Activated T-helper 2 cell treated with anti-CD3 and anti-CD28 coated beads, Interferon-gamma antibody, Interleukin-2, Interleukin-4, amounts not matched to agents 10 μg/mL and 5 μg/mL and 100 μg/mL, durations not matched to agents 14 hours and 24 hours and 36 hours (primary cell): ENCODE measurements at regions not wholly inside any gene's neighbourhood (a gene's known extent, or its start where the extent isn't known, plus 50 kb on each side); places are given as distances from the start of the nearest gene placed in this dataset.
"Not testable (repeated sequence)": the region's sequence is repeated elsewhere in the genome, so short reads cannot be mapped to it uniquely, and the experiment has no call there.

Experiments
- DNase-seq: peaks from one replicate; pipeline ENCODE4 v3.0.0; 2021; ENCODE audit warnings: low spot score
- H3K27ac Mint-ChIP-seq: one replicate; pipeline ENCODE4 v1.8.0; 2021; ENCODE audit warnings: mixed read lengths
- H3K27me3 Mint-ChIP-seq: one replicate; pipeline ENCODE4 v1.8.0; 2021; ENCODE audit warnings: low read depth, mixed read lengths
- H3K36me3 Mint-ChIP-seq: one replicate; pipeline ENCODE4 v1.8.0; 2021; ENCODE audit warnings: low read depth, mixed read lengths
- H3K4me1 Mint-ChIP-seq: one replicate; pipeline ENCODE4 v1.8.0; 2021; ENCODE audit warnings: low read depth, mixed read lengths
- H3K4me3 Mint-ChIP-seq: one replicate; pipeline ENCODE4 v1.8.0; 2021; ENCODE audit warnings: low read depth, mild to moderate bottlenecking, moderate library complexity, mixed read lengths
- H3K9me3 Mint-ChIP-seq: one replicate; pipeline ENCODE4 v1.8.0; 2021; ENCODE audit warnings: mixed read lengths
- intact Hi-C: fragments of 100-400 bp; cut with micrococcal nuclease; formaldehyde crosslinking; loops from one replicate; pipeline ENCODE4 v1.15.1; 2023

GRCh38 chr11:116690611-116691010, 82.2 kb downstream of the BUD13 start:
- DNase-seq = no peak
- no peaks in the 10 kb centered on the region for H3K4me1 Mint-ChIP-seq
- intact Hi-C loops = loop anchor here (10.0 kb wide), 1 partner anchor 176 kb away; no protein-coding TSS in a partner anchor
- no peak overlapping the region for H3K4me3 Mint-ChIP-seq
- no peak overlapping the region for H3K27ac Mint-ChIP-seq
- H3K27me3 Mint-ChIP-seq = peaks cover 1% of the 10 kb centered on the region
- H3K36me3 Mint-ChIP-seq = no peaks in the 10 kb centered on the region
- H3K9me3 Mint-ChIP-seq = no peaks in the 10 kb centered on the region

- intact Hi-C loops = loop anchor here (10.0 kb wide), 1 partner anchor 175 kb away; no protein-coding TSS in a partner anchor
- no peaks in the 10 kb centered on the region for H3K36me3 Mint-ChIP-seq
- no peak for DNase-seq
- H3K27me3 Mint-ChIP-seq = peaks cover 2% of the 10 kb centered on the region
- H3K4me3 Mint-ChIP-seq = no peak overlapping the region
- no peaks in the 10 kb centered on the region for H3K9me3 Mint-ChIP-seq
- no peaks in the 10 kb centered on the region for H3K4me1 Mint-ChIP-seq
- H3K27ac Mint-ChIP-seq = no peak overlapping the region
These were observed 83.2 kb downstream of the BUD13 start for GRCh38 chr11:116689413-116690127.

GRCh38 chr11:116688202-116688540, 84.6 kb downstream of the BUD13 start:
- no peak overlapping the region for H3K4me3 Mint-ChIP-seq
- H3K36me3 Mint-ChIP-seq = no peaks in the 10 kb centered on the region
- no peaks in the 10 kb centered on the region for H3K9me3 Mint-ChIP-seq
- intact Hi-C loops = no loop called here
- H3K4me1 Mint-ChIP-seq = no peaks in the 10 kb centered on the region
- DNase-seq = no peak
- no peak overlapping the region for H3K27ac Mint-ChIP-seq
- peaks cover 6% of the 10 kb centered on the region for H3K27me3 Mint-ChIP-seq

GRCh38 chr11:116687458-116688201, 85.2 kb downstream of the BUD13 start:
- Mint-ChIP-seq H3K27me3 (peaks cover 7% of the 10 kb centered on the region), H3K9me3 (no peaks in the 10 kb centered on the region), H3K4me1 (no peaks in the 10 kb centered on the region), H3K27ac (no peak overlapping the region), H3K4me3 (no peak overlapping the region), H3K36me3 (no peaks in the 10 kb centered on the region)
- no peak for DNase-seq
- intact Hi-C loops = no loop called here

GRCh38 chr11:116686866-116687265, 85.9 kb downstream of the BUD13 start:
- peaks cover 7% of the 10 kb centered on the region for H3K27me3 Mint-ChIP-seq
- H3K4me3 Mint-ChIP-seq = no peak overlapping the region
- no peak for DNase-seq
- H3K4me1 Mint-ChIP-seq = no peaks in the 10 kb centered on the region
- no peak overlapping the region for H3K27ac Mint-ChIP-seq
- intact Hi-C loops = no loop called here
- no peaks in the 10 kb centered on the region for H3K36me3 Mint-ChIP-seq
- H3K9me3 Mint-ChIP-seq = no peaks in the 10 kb centered on the region

GRCh38 chr11:116683982-116684381, 88.8 kb downstream of the BUD13 start:
- Mint-ChIP-seq H3K27ac (no peak overlapping the region), H3K27me3 (peaks cover 17% of the 10 kb centered on the region), H3K9me3 (no peaks in the 10 kb centered on the region), H3K4me3 (no peak overlapping the region), H3K36me3 (no peaks in the 10 kb centered on the region), H3K4me1 (no peaks in the 10 kb centered on the region)
- no peak for DNase-seq
- intact Hi-C loops = no loop called here

- DNase-seq = no peak
- no peak overlapping the region for H3K4me3 Mint-ChIP-seq
- H3K36me3 Mint-ChIP-seq = no peaks in the 10 kb centered on the region
- no peaks in the 10 kb centered on the region for H3K9me3 Mint-ChIP-seq
- H3K4me1 Mint-ChIP-seq = no peaks in the 10 kb centered on the region
- intact Hi-C loops = no loop called here
- no peak overlapping the region for H3K27ac Mint-ChIP-seq
- peaks cover 15% of the 10 kb centered on the region for H3K27me3 Mint-ChIP-seq
These were observed 92.2 kb downstream of the BUD13 start for GRCh38 chr11:116680349-116681125.

GRCh38 chr11:116678887-116679286, 93.9 kb downstream of the BUD13 start:
- H3K4me1 Mint-ChIP-seq = no peaks in the 10 kb centered on the region
- peaks cover 18% of the 10 kb centered on the region for H3K27me3 Mint-ChIP-seq
- no peaks in the 10 kb centered on the region for H3K9me3 Mint-ChIP-seq
- H3K36me3 Mint-ChIP-seq = no peaks in the 10 kb centered on the region
- no peak for DNase-seq
- H3K4me3 Mint-ChIP-seq = no peak overlapping the region
- intact Hi-C loops = no loop called here
- H3K27ac Mint-ChIP-seq = no peak overlapping the region

GRCh38 chr11:116667318-116667717, 105.5 kb downstream of the BUD13 start:
- intact Hi-C loops, DNase-seq, H3K27ac Mint-ChIP-seq, H3K27me3 Mint-ChIP-seq, H3K36me3 Mint-ChIP-seq, H3K4me3 Mint-ChIP-seq, H3K4me1 Mint-ChIP-seq: not testable (repeated sequence)
- H3K9me3 Mint-ChIP-seq = peaks cover 19% of the 10 kb centered on the region

- H3K4me1 Mint-ChIP-seq, intact Hi-C loops, H3K36me3 Mint-ChIP-seq, H3K27me3 Mint-ChIP-seq, DNase-seq, H3K4me3 Mint-ChIP-seq, H3K27ac Mint-ChIP-seq: not testable (repeated sequence)
- peaks cover 19% of the 10 kb centered on the region for H3K9me3 Mint-ChIP-seq
These were observed 106.0 kb downstream of the BUD13 start for GRCh38 chr11:116666673-116667249.

GRCh38 chr11:116665523-116665922, 107.3 kb downstream of the BUD13 start:
- H3K4me3 Mint-ChIP-seq = no peak overlapping the region
- no peak overlapping the region for H3K27ac Mint-ChIP-seq
- no peaks in the 10 kb centered on the region for H3K4me1 Mint-ChIP-seq
- peaks cover 19% of the 10 kb centered on the region for H3K9me3 Mint-ChIP-seq
- H3K36me3 Mint-ChIP-seq = no peaks in the 10 kb centered on the region
- intact Hi-C loops = no loop called here
- peaks cover 4% of the 10 kb centered on the region for H3K27me3 Mint-ChIP-seq
- DNase-seq = no peak

- intact Hi-C loops = no loop called here
- no peaks in the 10 kb centered on the region for H3K4me1 Mint-ChIP-seq
- DNase-seq = no peak
- peaks cover 16% of the 10 kb centered on the region for H3K9me3 Mint-ChIP-seq
- H3K27me3 Mint-ChIP-seq = peaks cover 4% of the 10 kb centered on the region
- no peaks in the 10 kb centered on the region for H3K36me3 Mint-ChIP-seq
- H3K27ac Mint-ChIP-seq = no peak overlapping the region
- H3K4me3 Mint-ChIP-seq = no peak overlapping the region
These were observed 111.7 kb downstream of the BUD13 start for GRCh38 chr11:116661056-116661455.
